ENCODE measurements at regions not wholly inside any gene's neighbourhood (a gene's known extent, or its start where the extent isn't known, plus 50 kb on each side); places are given as distances from the start of the nearest gene placed in this dataset.
A peak's percentile ranks its signal among the peaks of the same experiment; 100 is the strongest.

DNA sequence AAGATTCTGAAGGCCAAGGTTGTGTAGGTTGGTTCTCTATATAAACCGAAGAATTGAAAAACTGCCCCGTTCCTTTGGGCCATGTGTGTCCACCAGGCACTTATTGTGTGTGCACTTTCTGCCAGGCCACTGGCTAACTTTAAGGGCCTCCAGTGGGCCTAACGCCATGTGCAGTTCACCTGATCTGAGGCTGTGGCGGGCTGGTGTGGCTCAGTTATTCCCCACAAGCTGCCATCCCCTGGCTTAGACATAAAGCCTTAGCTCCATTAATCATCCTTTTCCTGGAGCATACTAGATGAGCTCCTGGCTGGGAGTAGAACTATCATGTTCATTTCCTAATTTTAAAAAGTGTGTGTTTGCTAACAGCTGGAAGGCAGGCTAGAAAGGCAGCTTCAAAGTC, 304.1 kb upstream of the TNP1 start:
- no peak for DNase-seq (ENCODE audit: low read depth in 3 of 3)

DNA sequence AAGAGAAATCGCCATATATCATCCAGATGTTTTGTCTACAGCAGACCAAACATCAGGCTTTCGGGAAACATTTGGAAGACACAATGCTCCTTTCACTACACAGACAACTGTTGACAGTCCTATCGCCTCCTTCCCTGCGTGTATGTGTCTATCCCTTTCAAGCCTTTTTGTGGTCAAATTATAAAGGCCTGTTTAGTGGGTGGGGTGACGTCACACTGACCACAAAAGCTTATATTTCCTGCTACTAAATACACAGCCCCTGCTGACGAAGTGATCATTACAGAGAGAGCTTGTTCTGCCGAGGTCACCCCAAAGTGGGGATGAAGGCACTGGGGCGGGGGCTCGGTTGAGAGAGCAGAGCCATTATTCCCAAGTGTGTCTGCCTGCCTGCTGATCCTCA, 302.7 kb upstream of the TNP1 start:
- peak in 1 of 3 experiments; percentile 18 for DNase-seq (ENCODE audit: low read depth in 3 of 3)

- DNase-seq (ENCODE audit: low read depth in 3 of 3): no peak
Measured at GRCh38 chr2:217160978-217161973, 301.4 kb upstream of the TNP1 start.

DNA sequence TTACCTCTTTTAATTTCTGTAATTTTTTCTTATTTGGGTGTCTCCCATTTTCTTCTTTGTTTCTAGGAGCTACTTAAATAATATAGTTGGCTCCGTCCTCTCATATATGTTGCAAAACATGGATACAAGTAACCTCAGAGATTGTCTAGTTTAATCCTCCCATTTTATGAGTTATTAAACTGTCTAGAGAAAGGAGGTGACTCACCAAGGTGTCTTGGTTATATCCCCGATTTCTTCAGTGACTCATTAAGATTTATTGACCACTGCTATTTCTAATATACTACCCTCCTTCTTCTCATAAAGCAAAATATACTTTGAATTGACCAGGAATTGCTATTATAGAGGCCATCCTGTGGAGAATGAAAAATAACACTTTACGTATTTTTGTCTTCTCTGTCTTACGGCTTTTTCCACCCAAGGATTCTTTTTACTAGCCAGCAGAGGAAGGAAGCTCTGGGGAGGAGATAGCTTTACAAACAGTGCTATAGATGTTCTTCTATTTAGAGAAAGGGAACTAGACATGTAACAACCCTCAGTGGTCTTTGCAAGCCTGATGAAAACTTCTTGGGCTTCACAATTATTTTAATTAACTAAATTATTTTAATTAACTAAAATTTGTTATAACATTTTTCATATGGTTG, 300.4 kb upstream of the TNP1 start:
- no peak for DNase-seq (ENCODE audit: low read depth in 3 of 3)

DNA sequence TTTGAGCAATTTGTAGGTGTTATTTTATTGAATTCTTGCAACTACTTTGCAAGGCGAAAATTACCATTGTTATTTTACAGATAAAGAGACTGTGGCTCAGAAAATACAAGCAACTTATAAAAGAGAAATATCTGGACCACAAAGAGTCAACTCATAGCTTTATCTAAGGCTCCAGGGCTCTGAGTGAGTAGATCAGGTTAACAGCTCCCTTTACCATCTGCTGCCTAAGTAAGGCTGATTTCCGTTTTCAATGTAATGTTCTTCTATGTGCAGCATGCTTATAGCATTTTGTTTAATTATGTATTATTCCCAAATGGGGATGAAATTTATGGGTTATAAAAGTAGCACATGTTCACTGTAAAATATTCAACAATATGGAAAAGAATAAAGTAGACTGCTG, 299.1 kb upstream of the TNP1 start:
- DNase-seq (ENCODE audit: low read depth in 3 of 3): no peak

DNA sequence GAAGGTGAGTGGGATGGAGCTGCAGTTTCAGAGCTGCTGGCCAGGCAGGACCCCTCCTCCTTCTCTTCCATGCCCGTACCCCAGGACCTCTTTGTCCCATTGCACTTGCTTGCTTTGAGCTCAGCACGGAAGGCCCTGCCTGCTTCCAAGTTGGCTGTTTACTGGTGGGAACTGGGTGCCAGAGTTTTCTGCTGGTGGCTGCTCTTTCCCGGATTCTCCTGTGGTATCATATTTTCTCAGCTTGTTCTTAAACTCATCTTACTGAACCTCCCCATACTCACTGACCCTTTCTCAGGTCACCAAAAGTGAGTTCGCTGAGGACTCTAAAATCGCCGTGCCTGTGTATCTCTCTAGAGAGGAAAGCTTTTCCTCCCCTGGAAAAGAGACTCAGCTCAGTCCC, 297.7 kb upstream of the TNP1 start:
- no peak for DNase-seq (ENCODE audit: low read depth in 3 of 3)

GRCh38 chr2:217156801-217157200, 296.9 kb upstream of the TNP1 start:
- DNase-seq (ENCODE audit: low read depth in 3 of 3): no peak

DNA sequence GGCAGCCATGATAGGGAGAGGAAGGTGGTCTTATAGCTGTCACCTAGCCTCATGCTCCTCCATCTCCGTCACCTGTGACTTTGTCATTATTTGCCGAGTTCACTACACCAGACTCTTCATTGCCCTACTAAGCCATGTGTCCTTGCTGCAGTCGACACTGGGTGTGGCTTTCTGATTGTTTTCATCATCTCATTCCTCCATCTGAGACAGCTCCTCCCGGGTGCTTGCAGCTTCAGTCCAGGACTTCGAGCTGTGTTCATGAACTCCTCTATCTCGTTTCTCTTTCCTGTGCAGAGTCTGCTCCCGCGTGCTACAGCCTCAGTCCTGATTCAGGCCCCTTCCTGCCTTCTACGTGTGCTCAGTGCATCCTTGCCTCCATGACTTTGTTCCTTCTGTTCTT, 295.1 kb upstream of the TNP1 start:
- no peak for DNase-seq (ENCODE audit: low read depth in 3 of 3)

DNA sequence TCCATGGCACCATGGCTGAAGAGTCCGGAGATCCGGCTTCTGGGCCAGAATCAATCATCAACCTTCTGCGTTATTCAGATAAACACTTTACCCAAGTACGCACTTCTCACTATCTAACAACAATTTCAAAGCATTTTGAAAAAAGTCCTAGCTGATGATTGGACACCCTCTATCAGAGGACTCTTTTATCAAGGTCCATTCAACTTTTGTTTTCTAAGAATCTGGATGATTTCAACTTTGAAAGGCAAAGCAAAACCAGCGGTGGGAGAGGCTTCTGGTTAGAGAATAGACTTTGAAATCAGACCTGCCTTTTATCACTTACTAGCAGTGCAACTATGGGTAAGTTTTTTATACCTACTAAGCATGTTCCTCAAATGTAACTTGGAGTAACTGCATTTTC, 293.6 kb upstream of the TNP1 start:
- DNase-seq (ENCODE audit: low read depth in 3 of 3): no peak

DNA sequence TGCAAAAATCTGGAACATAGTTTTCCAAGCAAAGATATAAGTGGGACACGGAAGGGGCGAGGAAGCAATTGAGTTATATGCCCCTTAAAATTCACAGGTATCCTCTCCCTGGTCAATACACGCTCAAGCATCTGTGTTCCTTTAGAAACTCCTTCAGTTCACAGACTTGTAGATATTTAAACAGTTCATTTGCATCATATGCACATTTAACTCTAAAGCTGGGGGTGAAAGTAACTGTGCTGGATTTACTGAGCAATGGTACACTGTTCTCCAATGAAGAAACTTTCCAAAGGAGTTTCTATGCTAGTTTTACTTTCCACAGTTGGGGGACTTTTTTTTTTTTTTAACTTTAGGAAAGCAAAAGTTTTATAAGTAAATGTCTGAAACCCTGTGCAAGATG, 293.0 kb upstream of the TNP1 start:
- DNase-seq (ENCODE audit: low read depth in 3 of 3): no peak

DNA sequence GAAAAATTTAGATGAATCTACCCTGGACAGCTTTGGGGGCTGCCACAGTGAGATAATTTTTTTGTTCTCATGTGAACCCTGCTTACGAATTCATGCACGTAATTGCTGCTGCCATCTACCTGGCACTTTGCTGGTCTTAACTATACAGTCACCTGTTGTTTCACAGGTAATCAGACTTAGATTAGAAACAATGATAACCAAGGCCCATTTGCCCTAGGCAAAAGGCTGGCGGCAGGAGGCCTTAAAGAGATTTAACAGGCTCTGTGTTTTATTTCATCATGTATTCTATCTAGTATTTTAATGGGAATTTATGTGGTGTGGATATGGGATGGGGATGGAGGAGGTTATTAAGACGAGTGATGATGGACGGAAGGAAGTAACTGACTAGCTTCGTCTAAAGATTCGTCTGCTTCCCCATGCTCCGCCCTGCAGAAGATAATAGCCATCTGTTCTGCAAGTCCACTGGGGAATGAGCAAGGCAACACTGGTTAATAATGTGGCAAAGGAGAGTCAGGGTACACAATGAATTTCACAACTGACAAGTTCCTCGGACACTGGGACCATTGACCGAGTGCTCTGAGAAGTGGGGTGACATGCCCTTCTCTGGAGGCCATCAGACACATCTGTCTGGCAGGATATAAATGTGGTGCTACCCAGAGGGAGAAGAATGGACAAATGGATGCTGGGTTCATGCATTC, 291.8 kb upstream of the TNP1 start:
- DNase-seq (ENCODE audit: low read depth in 3 of 3): no peak

DNA sequence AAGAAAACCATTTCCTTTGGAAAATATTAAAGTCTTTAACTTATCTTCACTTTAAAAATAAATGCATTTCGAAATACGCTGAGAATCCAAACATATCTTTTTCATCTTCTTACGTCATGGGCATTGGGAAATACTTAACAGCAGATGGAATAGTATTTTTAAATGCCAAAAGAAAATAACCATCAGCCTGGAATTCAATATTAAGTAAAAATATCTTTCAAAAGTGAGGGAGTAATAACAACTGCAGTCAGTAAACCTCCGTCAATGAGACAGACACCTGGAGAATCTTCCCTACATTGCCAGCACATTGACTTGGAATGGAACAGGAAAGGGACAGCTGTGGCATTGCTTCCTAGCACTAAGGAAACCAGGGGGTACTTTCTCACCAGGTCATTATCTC, 290.4 kb upstream of the TNP1 start:
- DNase-seq (ENCODE audit: low read depth in 3 of 3): no peak

- no peak for DNase-seq (ENCODE audit: low read depth in 3 of 3)
Measured at GRCh38 chr2:217149087-217149660, 289.3 kb upstream of the TNP1 start.

DNA sequence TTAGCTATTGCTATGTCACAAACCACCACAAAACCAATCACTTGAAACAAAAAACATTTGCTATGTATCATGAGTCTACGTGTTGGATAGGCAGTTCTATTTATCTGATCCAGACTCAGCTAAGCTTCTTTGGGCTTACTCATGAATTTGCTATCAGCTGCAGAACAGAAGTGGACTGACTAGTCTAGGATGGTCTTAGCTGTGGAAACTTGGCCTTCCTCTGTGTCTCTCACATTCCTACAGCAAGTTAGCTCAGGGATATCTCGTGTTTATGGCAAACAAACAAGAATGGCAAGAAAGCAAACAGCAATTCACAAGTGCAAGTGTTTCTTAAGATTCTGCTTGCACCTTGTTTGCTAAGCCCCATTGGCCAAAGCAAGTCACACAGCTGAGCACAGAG, 288.0 kb upstream of the TNP1 start:
- no peak for DNase-seq (ENCODE audit: low read depth in 3 of 3)

DNA sequence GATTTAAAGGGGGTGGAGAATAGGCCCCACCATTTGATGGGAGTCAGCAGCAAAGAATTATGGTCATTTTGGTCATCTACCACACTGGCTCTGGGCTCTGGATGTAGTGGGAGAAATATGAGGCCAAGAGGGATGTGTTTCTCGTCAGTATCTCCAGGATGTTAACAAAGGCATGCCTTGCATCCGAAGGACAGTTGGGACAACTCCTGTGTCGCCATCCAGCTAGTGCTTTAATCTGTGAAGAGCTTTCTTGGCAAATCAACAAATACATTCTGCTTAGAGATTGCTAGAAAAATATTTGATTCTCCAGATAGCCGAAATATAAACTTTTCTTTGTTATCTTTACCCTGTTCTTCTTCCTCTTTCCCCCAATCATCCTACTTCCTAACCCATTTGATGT, 287.1 kb upstream of the TNP1 start:
- DNase-seq (ENCODE audit: low read depth in 3 of 3): no peak

- peak in 1 of 3 experiments; percentile 7 for DNase-seq (ENCODE audit: low read depth in 3 of 3)
Measured at GRCh38 chr2:217142649-217143266, 282.9 kb upstream of the TNP1 start.

DNA sequence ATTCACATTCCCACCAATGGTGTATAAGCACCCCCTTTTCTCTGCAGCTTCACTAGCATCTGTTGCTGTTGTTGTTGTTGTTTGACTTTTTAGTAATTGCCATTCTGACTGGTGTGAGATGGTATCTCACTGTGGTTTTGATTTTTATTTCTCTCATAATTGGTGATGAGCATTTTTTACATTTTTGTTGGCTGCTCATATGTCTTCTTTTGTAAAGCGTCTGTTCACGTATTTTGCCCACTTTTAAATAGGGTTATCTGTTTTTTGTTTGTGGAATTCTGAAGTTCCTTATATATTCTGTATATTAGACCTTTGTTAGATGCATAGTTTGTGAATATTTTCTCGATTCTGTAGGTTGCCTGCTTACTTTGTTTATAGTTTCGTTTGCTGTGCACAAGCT, 278.4 kb upstream of the TNP1 start:
- no peak for DNase-seq (ENCODE audit: low read depth in 3 of 3)

- DNase-seq (ENCODE audit: low read depth in 3 of 3): no peak
Measured at GRCh38 chr2:217127744-217128143, 267.9 kb upstream of the TNP1 start.

DNA sequence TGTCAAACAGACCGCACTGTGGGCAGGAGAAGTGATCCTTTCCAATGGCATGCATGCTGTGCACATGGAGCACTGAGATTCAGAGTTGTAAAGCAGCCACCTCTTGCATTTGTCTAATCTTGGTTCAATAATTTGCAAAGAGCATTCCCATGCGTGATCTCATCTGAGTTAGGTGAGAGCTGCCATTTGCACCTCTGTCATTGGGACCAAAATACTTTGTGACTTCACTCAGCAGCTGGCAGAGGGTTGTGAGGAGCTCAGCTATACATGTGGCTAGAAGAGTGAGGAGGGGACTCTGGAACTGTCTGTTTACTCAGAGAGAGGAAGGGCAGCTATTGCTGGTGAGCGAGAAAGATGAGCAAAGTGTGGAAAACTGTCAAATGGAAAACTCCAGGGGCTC, 265.1 kb upstream of the TNP1 start:
- DNase-seq (ENCODE audit: low read depth in 3 of 3): no peak

DNA sequence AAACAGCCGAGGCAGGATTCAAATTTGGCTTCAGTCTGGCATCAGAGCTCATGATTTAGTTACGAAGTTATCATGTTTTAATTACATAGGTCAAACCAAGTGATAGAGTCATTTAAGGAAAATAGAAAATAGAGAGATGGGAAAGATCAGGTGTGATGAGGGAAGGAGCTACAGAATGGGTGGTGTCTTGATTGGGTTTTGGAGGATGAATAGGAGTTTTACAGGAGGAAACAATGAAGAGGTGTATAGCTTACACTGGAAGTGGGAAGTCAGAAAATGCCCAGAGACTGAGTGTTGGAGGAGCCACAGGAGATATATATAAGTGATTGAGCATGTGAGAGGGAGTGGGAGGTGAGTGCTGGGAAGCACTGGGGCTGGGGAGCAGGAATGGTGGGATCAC, 264.2 kb upstream of the TNP1 start:
- DNase-seq (ENCODE audit: low read depth in 3 of 3): no peak

DNA sequence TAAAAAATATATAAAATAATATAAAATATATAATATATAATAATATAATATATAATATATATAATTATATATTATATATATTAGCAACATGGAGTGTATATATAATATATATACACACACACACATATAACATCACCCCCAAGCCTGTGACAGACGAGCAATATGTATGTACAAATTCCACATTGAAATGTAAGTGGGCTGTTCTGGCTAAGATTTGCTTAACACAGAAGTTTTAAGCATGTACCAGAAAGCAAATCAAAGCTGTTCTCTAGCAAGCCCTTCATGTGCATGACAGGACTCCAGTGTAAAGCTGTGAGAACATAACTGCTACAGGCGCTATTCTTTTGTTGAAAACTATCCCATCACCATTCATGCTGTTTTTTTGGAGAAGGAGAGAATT, 261.7 kb upstream of the TNP1 start:
- no peak for DNase-seq (ENCODE audit: low read depth in 3 of 3)

DNA sequence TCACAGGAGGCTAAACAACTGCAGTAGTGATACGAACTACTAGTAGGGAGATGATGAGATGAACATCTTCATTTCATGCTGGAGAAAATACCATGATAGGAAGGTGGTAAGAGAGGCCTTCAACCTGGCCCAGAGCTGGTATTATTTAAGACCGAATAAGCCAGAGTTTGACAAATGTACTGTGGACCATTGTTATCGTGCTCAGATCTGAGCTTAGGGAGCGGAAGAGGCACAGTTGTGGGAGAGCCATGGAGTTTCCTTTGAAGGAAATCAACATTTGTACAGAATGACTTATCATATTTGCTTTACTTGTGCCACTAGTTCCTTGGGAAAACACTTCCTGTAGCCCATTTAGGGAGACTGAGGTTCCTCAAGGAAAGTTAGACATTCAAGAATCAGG, 260.6 kb upstream of the TNP1 start:
- no peak for DNase-seq (ENCODE audit: low read depth in 3 of 3)
